HG02884 (cell line): ENCODE measurements at regions not wholly inside any gene's neighbourhood (a gene's known extent, or its start where the extent isn't known, plus 50 kb on each side); places are given as distances from the start of the nearest gene placed in this dataset.
"Not testable (repeated sequence)": the region's sequence is repeated elsewhere in the genome, so short reads cannot be mapped to it uniquely, and the experiment has no call there.

ENCODE experiments used
- ATAC-seq: cut with Tn5 transposase; IDR thresholded peaks from one replicate; pipeline ENCODE4 v1.9.1; 2021; ENCODE audit warnings: mild to moderate bottlenecking, moderate library complexity; ENCODE audit not compliant: unreplicated experiment

- ATAC-seq, result not testable (repeated sequence)
Measured at GRCh38 chr4:72884225-72884624, 185.3 kb downstream of the COX18 start.

GRCh38 chr4:72876946-72877345 is 192.6 kb downstream of the COX18 start:
- no peak for ATAC-seq

GRCh38 chr4:72875545-72875944 is 194.0 kb downstream of the COX18 start:
- ATAC-seq, result no peak

- no peak for ATAC-seq
Measured at GRCh38 chr4:72875138-72875537, 194.4 kb downstream of the COX18 start.

GRCh38 chr4:72864898-72865297 is 204.6 kb downstream of the COX18 start:
- ATAC-seq, result no peak

GRCh38 chr4:72864277-72864676 is 205.2 kb downstream of the COX18 start:
- ATAC-seq, result not testable (repeated sequence)

- ATAC-seq, result no peak
Measured at GRCh38 chr4:72860766-72861165, 208.8 kb downstream of the COX18 start.

GRCh38 chr4:72858328-72858727 is 211.2 kb downstream of the COX18 start:
- no peak for ATAC-seq

- no peak for ATAC-seq
Measured at GRCh38 chr4:72857787-72858186, 211.7 kb downstream of the COX18 start.

GRCh38 chr4:72857216-72857615 is 212.3 kb downstream of the COX18 start:
- no peak for ATAC-seq

- ATAC-seq, result no peak
Measured at GRCh38 chr4:72846280-72847111, 223.0 kb downstream of the COX18 start.

GRCh38 chr4:72843466-72843865 is 226.1 kb downstream of the COX18 start:
- ATAC-seq, result no peak

- ATAC-seq, result no peak
Measured at GRCh38 chr4:72842323-72842722, 227.2 kb downstream of the COX18 start.

GRCh38 chr4:72840166-72840565 is 229.3 kb downstream of the COX18 start:
- not testable (repeated sequence) for ATAC-seq

- no peak for ATAC-seq
Measured at GRCh38 chr4:72828864-72829263, 240.7 kb downstream of the COX18 start.

GRCh38 chr4:72827968-72828367 is 241.5 kb downstream of the COX18 start:
- ATAC-seq, result no peak

GRCh38 chr4:72820107-72820506 is 249.4 kb downstream of the COX18 start:
- ATAC-seq, result no peak

GRCh38 chr4:72817012-72817411 is 248.0 kb upstream of the ADAMTS3 start:
- no peak for ATAC-seq

- no peak for ATAC-seq
Measured at GRCh38 chr4:72814241-72814640, 245.2 kb upstream of the ADAMTS3 start.

- ATAC-seq, result no peak
Measured at GRCh38 chr4:72809208-72809607, 240.2 kb upstream of the ADAMTS3 start.

- no peak for ATAC-seq
Measured at GRCh38 chr4:72805284-72805683, 236.3 kb upstream of the ADAMTS3 start.

- ATAC-seq, result no peak
Measured at GRCh38 chr4:72797486-72797885, 228.5 kb upstream of the ADAMTS3 start.

GRCh38 chr4:72791054-72791453 is 222.0 kb upstream of the ADAMTS3 start:
- ATAC-seq, result no peak
